ENCODE measurements at regions not wholly inside any gene's neighbourhood (a gene's known extent, or its start where the extent isn't known, plus 50 kb on each side); places are given as distances from the start of the nearest gene placed in this dataset.

DNA sequence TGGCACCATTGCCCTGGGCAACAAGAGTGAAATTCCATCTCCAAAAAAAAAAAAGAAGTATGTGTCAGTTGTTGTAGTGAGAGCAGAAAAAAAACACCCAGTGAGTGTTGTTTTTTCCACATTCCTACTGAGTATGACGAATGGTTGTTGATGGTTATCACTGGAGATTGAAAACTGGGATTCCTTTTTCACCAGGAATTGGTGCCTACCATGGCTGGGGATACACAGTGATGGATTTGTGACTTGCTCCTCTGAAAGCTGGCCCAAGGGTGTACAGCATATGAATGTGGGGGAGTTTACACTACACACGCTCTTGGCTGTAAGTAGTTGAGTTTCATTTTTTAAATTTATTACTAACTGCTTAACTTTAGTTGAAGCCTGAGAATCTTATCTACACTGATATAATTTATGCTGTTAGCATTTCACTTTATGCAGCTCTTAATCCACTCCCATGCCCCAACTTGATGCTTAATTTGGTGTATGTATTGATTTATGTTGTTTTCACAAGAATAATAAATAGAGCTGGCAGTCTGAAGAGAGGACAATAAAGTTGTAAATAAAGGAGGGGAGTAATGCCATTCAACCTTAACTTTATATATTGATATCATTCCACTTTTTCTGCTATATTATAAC lies 56.0 kb upstream of the MME start:
- TF ChIP-seq, protein P1, sequence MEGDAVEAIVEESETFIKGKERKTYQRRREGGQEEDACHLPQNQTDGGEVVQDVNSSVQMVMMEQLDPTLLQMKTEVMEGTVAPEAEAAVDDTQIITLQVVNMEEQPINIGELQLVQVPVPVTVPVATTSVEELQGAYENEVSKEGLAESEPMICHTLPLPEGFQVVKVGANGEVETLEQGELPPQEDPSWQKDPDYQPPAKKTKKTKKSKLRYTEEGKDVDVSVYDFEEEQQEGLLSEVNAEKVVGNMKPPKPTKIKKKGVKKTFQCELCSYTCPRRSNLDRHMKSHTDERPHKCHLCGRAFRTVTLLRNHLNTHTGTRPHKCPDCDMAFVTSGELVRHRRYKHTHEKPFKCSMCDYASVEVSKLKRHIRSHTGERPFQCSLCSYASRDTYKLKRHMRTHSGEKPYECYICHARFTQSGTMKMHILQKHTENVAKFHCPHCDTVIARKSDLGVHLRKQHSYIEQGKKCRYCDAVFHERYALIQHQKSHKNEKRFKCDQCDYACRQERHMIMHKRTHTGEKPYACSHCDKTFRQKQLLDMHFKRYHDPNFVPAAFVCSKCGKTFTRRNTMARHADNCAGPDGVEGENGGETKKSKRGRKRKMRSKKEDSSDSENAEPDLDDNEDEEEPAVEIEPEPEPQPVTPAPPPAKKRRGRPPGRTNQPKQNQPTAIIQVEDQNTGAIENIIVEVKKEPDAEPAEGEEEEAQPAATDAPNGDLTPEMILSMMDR (IDR thresholded peaks at IDR 0.05): no peak
- TF ChIP-seq POLR2A (IDR thresholded peaks at IDR 0.05): no peak
